ENCODE measurements at regions not wholly inside any gene's neighbourhood (a gene's known extent, or its start where the extent isn't known, plus 50 kb on each side); places are given as distances from the start of the nearest gene placed in this dataset.

DNA sequence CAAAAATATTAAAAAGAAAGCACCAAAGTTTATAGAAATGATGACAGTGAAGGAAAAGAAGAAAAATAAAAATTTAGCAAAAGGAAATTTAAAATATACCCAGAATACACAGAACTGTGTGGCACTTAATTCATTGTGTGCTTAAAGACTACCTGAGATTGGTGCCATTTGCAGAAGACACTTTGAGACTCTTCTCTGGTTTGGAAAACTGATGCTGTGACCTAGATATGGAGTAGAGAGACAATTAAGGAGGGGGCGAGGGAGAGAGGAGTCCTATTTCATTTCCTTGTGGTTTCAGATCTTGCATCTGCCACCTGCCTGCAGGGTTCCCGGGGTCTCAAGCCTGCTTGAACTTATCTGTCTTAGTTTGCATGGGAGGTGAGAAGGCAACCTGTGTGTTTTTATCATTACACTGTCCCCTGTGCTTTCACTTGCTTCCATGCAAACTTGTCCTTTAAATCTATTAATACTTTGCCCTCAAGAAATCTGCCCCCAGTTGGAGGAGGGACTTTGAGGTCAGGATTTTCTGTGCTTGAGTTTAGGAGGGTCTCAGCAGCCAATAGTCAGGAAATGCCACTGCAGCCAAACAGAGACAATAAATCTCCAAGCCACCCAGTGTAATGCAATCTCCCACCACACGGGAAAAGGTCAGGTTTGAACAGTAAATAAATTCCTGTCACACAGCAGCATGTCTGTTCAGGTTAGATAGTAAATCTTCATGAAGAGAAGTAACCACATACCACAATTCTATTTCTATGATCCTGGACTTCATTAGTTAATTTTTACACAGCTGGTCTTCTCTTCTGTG, 119.4 kb downstream of the CAND1 start:
- TF ChIP-seq POLR2AphosphoS5 (IDR thresholded peaks at IDR 0.05; ENCODE audit: borderline replicate concordance, low read depth, low read length) = no peak
- TF ChIP-seq EZH2 (IDR thresholded peaks at IDR 0.05) = no peak
- TF ChIP-seq FOXP2 (optimal IDR thresholded peaks at IDR 0.05; ENCODE audit: control extremely low read depth, extremely low read length, insufficient read depth) = no peak

Measured in SK-N-MC (cell line).